ENCODE measurements at regions not wholly inside any gene's neighbourhood (a gene's known extent, or its start where the extent isn't known, plus 50 kb on each side); places are given as distances from the start of the nearest gene placed in this dataset.

DNA sequence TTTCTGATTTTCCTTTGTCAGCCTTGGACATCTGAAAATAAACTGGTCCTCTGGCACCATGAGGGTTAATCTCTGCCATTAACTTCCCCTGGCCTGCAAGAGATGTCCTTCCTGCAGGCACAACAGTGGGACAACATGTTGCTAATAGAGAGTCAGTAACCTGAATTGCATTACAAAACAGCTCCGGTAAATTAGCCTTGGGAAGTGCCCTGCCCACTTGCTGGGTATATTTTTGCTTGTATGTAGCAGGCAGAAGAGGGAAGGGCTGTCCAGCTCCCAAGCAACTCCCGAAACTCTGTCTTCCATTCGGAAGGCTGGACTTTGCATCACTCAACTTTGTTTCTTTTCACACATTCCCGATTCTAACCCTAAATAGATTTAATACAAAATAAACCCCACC lies 104.4 kb upstream of the ATP8B1 start:
- TF ChIP-seq, protein P1, sequence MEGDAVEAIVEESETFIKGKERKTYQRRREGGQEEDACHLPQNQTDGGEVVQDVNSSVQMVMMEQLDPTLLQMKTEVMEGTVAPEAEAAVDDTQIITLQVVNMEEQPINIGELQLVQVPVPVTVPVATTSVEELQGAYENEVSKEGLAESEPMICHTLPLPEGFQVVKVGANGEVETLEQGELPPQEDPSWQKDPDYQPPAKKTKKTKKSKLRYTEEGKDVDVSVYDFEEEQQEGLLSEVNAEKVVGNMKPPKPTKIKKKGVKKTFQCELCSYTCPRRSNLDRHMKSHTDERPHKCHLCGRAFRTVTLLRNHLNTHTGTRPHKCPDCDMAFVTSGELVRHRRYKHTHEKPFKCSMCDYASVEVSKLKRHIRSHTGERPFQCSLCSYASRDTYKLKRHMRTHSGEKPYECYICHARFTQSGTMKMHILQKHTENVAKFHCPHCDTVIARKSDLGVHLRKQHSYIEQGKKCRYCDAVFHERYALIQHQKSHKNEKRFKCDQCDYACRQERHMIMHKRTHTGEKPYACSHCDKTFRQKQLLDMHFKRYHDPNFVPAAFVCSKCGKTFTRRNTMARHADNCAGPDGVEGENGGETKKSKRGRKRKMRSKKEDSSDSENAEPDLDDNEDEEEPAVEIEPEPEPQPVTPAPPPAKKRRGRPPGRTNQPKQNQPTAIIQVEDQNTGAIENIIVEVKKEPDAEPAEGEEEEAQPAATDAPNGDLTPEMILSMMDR (optimal IDR thresholded peaks at IDR 0.05 in 1 of 3, IDR thresholded peaks at IDR 0.05 in 1 of 3, conservative IDR thresholded peaks at IDR 0.05 in 1 of 3; ENCODE audit: extremely low read depth in 1 of 3, insufficient read depth in 2 of 3, low read length in 3 of 3) = no peak
- no peak for TF ChIP-seq EZH2 (IDR thresholded peaks at IDR 0.05; ENCODE audit: low read length)

Data from keratinocyte (primary cell).